DMS153 treated with DMSO at 0.1 percent for 48 hours (cell line): ENCODE measurements at regions not wholly inside any gene's neighbourhood (a gene's known extent, or its start where the extent isn't known, plus 50 kb on each side); places are given as distances from the start of the nearest gene placed in this dataset.
A peak's percentile ranks its signal among the peaks of the same experiment; 100 is the strongest.
"Not testable (repeated sequence)": the region's sequence is repeated elsewhere in the genome, so short reads cannot be mapped to it uniquely, and the experiment has no call there.

Experiments
- DNase-seq: peaks from one replicate; lab custom pipeline; 2025; ENCODE audit not compliant: unreplicated experiment; lab: John Stamatoyannopoulos, UW

DNA sequence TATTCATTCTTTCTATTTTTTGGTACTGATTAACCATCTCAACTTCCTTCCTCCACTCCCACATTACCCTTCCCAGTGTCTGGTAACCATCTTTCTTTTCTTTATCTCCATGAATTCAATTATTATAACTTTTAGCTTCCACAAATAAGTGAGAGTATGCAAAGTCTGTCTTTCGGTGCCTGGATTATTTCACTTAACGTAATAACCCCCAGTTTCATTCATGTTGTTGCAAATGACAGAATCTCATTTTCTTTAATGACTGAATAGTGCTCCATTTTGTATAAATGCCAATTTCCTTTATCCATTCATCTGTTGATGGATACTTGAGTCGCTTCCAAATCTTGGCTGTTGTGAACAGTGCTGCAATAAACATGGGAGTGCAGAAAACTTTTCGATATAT is 940.4 kb downstream of the GLUD2 start:
- DNase-seq, result no peak

DNA sequence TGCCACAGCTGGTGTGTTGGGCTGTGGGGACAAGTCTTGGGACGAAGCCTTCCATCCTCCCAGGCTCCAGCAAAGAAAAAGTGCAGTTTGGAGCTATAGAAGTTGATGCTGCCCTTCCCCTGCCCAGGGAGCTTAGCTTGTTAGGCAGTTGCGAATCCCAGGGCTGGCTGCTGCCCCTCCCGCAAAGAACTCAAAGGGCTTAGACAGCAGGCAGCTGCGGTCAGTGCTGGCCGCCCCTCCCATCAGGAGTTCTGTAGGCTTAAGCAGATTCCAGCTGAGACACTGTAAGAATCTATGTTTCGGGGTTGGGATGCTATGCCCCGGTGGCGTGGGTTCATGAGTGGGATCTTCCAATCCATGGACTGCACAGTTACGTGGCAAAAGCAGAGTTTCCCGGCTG is 956.7 kb downstream of the GLUD2 start:
- DNase-seq, result no peak

DNA sequence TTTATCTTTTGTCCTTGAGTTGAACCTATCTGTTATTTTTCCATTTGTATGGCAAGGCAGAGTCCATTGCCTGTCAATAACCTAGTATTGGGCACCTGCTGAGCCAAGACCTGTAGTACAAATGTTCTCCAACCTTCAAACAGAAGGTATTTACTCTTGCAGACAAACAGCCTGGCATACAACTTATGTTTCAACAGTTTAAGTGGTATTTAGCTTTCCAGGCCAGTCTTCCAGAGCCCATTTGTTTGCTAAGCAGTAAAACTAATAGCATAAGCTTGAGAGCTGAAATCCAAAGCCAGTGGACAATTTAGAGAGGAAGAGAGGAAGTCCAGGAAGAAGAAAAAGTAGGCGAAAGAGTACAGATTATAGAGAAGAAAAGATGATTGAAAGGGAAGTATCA is 979.3 kb downstream of the GLUD2 start:
- peak; percentile 86 for DNase-seq

DNA sequence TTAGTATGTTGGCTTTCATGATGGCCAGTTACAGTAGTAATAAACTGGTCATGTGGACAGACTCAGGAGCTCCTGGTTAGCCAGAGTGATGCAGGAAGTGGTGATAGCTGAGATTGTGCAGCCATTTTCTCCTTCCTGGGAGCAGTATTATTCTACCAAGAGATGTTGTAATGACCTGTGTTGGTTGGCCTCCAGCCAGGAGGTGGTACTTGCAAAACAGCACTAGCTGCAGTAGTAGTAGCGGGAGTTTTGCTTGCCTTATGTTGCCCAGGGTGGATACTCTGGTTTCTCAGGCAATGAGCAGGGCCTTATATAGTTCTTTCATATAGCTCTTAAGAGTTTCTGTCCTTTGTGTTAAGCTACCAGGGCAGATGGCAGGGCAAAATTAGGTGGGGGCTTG is 998.8 kb downstream of the GLUD2 start:
- DNase-seq, result peak; percentile 3

DNA sequence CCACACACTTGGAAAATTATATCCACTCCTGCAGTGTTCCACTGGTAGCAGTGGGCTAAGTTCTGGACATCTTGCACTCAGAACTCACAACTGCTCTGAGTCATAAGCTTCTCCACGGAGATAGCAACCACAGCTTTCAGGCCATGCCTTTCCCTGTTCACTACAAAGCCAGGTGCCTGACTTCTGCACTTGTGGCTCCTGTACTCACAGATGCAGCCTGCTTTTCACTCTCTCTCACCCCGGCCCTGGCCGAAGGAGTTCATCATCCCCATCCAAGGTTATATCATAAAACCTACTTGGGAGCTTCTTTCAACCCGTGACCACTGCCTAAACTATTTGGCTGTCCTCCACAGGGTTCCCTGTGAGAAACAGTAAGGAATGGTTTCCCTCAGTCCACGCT is 999.4 kb downstream of the GLUD2 start:
- no peak for DNase-seq

DNA sequence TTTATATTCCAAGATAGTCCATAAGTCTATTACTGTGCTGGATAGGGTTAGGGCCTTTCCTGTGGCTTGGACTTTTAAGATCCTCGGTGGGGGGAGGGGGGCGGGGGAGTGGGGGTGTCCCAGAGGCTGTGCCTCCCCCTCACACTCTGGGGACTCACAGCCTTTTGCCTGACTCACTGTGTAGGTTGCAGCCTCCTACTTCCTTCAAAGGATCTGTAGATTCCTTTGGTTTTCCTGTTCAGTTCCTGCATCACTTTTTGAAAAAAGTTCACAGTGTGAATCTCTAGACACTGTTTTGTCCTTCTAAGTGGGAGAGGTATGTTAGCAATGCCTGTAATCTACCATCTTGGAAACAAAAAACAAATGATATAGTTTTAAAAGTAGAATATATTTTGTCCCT is 999.9 kb downstream of the GLUD2 start:
- DNase-seq, result no peak

DNA sequence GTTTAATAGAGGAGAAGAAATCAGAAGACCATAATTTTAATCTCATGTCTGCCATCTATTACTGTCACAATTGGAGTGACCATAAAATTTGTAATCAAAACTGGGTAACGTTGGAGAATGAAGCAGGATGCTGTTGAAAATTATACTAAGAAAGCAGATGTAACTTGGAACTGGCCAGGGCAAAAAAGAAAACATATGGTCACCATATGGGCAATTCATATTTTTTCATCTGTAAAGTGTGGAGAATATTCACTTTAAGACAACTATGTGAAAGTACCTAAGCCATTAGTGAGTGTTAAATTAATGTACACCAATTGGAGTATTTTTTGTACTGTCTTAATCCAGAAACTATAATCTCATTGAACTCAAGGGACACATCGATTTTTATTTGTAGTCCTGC is 1008.0 kb downstream of the GLUD2 start:
- DNase-seq, result no peak

DNA sequence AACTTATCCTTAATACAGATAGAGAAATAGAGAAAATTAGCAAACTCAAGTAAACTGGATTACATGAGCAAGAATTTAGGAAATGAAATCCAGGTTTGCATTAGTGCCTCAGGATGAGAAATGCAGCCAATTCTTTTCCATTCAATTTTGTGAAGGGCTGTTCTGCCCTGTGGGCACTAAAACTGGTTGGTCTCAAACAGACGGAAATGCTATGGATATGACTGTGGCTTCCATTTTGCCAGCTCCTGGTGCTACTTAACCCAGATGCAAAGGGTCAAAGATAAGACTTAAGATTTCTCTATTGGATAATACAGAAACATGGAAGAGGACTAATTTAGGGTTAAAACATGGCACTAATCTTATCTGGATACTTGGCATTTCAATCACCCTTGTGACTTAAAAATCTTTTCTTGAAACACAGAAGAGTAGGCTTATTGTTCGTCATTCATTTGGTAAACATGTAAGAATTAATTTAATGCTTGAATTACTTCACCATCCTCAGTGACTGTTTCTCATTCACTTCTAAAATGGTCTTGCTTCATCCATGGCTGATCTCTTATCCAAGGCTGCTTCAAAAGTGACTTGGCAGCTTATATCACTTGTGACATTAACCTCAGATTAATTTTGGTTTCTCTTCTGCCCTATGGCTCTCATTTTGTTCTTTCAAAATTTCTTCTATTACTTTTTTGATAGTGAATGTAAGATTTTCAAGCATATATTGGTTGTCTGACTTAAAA is 1008.7 kb downstream of the GLUD2 start:
- no peak for DNase-seq

DNA sequence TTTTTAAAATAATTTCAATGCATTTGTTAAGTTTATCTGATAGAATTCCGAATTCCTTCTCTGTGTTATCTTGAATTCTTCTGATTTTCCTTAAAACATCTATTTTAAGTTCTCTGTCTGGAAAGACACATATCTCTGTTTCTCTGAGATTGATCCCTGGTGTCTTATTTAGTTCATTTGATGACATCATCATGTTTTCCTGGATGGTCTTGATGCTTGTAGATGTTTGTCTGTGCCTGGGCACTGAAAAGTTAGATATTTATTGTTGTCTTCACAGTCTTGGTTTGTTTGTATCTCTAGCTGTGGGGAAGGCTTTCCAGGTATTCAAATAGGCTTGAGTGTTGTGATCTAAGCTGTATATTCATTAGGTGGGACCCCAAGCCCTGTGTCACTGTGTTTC is 1028.8 kb downstream of the GLUD2 start:
- no peak for DNase-seq

DNA sequence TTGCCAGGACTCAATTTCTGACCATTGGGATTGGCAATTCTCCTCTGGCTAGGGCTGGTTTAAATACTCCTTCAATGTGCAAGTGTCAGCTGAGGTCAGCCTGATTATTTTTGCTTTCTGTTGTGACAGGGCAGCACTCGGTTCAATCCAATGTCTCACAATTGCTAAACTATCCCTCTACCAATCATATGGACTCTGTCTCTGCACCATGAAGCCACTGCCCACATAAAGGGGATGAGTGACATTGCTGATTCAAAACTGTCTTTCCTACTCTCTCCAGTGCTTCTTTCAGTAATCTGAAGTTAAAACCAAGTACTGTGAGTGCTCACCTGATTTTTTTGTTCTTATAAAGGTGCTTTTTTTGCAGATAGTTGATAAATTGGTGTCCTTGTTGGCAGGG is 1030.7 kb downstream of the GLUD2 start:
- DNase-seq, result no peak

DNA sequence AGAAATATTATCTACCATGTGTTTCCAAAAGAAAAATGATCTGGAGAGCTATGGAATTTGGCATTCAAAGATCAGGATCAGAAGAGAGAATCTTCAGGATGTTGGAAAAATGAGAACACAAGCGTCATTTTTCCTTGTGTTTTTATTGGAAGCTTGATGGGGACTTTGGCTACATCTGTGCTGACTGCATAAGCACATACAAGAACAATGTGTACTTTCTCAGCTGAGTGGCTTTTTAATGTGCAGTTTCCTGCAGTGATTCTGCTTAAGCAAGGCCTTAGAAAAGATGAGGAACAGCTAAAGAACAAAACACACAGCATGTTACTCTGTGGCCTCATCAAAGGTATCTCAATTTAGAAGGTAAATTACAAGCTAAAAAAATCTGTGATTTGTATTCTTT is 1039.9 kb downstream of the GLUD2 start:
- peak; percentile 50 for DNase-seq

DNA sequence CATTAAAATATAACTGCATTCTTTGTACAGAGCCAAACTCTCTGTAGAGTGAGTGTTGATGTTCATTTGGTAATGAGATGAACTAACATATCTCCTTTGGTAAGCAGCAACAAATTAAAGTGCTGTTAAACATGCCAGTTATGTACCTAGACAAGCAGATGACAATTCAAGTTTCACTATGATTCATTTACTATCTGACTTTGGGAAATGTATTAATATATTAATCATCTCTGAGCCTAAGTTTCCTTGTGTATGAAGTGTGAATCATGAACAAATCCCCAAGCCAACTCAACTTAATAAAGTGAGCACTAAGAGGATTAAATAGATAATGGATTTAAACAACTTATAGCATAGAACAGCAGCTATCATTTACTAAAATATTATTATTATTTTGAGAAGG is 1044.2 kb downstream of the GLUD2 start:
- no peak for DNase-seq

DNA sequence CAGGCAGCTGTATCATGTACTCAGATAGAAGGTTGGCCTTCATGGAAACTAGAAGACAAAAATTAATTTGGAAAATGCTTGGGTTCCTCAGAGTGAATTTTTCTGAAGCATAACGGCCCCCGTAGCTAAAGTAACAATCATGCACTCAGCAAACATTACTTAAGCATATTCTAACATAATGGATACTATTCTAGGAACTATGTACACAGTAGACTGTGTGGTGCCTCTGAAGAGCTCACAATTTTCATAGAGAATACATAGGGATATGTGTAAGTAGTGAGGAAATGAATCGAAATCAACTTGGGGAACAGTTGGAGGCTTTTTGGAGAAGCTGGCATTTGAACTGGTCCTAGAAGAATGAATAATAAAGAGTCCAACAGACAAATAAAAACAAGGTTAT is 1045.0 kb downstream of the GLUD2 start:
- DNase-seq, result peak; percentile 5

DNA sequence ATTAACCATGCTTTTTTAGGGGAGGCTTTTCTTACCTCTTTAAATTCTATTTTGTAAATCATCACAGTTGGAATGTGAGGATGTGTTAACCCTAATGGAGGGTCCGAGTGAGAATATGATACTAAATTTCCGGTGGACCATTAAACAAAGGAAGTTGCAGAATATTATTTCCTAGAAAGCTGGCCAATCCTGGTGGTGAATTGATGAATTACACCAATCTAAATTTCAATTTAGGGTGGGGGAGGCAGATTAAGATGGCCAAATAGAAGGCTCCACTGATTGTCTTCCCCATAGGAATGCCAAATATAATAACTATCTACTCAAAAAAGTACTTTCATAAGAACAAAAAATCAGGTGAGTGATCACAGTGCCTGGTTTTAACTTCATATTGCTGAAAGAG is 1045.6 kb downstream of the GLUD2 start:
- DNase-seq, result no peak

DNA sequence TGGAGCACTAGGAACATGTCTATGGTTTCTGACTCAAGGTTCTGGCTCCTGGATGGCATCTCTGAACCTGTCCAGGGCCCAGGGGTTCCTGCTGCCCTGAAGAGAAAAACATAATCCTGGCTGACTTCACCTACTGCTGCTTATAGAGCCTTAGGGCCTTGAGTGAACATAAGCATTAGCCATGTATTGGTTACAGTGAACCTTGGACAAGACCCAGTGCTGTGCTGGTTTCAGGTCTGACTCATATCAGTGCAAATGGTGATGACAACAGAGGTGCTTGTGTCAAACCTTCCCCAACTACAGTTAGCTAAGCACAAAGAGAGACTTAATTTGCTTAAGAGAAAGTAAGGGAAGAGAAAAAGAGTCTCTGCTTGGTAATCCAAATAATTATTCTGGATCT is 1047.2 kb downstream of the GLUD2 start:
- DNase-seq, result no peak

DNA sequence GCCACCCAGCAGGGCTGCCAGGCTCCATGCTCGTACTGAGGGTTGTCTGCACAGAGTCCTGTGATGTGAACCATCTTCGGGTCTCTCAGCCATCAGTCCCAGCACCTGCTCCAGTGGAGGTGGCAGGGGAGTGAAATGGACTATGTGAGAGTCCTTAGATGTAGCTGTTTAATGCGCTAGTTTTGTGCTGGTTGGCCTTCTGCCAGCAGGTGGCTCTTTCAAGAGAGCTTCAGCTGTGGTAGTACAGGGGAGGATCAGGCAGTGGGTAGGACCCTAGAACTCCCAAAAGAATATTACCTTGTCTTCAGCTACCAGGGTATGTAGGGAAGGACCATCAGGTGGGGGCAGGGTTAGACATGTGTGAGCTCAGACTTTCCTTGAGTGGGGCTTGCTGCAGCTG is 1066.0 kb downstream of the GLUD2 start:
- no peak for DNase-seq

DNA sequence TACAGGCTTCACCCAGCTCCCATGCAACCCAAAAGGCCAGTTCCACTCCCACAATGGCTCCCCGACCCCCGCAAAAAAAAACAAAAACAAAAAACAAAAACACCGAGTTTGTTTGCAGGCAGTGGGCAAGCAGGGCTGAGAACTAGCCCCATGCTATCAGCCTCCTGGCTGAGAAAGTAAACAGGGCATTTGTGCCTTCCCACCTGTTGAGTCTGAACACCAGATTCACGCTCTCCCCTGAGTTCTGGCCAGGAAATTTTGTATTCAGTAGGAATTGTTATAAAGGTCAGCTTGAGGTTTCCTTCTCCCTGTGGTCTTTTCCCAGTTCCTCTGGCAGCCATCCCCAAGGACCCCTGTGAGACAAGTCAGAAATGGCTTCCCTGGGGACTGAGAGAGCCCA is 1066.5 kb downstream of the GLUD2 start:
- DNase-seq, result no peak

DNA sequence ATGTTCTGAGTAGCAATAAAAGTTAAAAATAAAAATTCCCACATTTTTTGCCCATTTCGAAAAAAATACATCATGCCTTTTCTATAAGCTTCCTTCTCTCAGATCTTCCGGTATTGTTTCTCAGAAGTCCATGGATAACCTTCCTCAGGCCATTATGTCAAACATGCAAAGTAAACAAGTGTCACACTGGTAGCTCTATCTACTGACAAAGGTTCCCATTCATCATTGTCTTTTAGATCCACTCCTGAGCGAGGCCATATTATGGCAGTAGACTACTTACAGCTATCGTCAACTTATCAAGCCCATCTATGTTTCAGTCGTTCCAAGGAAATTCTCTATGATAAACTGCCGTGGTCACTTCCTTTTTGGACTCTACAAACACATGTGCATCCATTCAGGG is 1068.2 kb downstream of the GLUD2 start:
- DNase-seq, result no peak

DNA sequence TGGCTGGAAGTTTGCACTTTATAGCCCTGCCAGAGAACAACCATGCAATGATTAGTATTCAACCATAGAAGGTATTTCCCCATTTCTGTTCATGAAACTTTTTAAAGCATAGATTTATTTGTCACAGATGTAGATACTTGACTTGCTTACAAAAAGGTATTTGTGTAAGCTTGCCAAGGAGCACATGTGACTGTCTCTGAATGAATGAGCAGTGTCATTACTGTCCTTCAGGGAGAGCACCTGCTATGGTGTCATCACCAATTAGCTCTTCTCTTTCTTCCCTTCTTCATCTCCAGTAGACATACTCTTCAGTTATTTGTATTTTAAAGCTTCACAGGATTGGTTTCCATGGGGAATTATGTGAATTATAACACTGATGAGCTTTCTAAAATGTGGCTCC is 1064.7 kb upstream of the GRIA3 start:
- no peak for DNase-seq

DNA sequence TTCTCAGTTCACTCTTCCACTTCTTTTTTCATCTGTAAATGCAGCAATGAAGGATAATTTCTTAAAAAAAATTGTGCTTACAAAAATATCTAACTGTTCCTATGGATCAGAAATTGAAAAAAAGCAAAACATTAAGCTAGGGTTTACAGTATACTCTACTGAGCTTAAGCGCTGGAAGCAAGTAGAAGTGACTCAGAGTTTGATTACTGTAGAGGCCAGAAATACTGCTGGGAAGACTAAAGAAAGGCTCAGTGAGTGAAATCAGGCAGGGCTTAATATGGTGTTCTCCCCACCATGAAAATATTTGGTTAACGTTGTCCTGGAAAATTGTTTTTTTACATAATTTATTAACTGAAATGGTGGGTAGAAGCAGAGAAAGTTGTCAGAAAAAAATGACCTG is 1061.8 kb upstream of the GRIA3 start:
- no peak for DNase-seq

DNA sequence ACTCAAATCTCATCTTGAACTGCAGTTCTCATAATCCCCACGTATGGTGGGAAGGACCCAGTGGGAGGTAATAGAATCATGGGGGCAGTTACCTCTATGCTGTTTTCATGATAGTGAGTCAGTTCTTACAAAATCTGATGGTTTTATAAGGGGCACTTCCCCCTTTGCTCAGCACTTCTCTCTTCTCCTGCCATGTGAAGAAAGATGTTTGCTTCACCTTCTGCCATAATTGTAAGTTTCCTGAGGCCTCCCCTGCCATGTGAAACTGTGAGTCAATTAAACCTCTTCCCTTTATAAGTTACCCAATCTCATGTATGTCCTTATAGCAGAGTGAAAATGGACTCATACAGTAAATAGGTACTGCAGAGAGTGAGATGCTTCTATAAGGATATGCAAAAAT is 1050.6 kb upstream of the GRIA3 start:
- no peak for DNase-seq

DNA sequence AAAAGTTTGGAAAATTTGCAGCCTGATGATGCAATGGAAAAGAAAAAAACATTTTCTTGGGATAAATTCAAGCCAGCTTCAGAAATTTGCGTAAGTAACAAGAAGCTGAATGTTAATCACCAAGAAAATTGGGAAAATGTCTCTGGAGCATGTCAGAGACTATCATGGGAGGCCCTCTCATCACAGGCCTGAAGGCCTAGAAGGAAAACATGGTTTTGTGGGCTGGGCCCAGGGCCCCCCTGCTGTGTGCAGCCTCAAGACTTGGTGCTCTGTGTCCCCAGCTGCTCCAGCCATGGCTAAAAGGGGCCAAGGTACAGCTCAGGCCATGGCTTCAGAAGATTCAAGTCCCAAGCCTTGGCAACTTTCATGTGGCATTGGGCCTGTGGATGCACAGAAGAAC is 1049.8 kb upstream of the GRIA3 start:
- DNase-seq, result no peak

DNA sequence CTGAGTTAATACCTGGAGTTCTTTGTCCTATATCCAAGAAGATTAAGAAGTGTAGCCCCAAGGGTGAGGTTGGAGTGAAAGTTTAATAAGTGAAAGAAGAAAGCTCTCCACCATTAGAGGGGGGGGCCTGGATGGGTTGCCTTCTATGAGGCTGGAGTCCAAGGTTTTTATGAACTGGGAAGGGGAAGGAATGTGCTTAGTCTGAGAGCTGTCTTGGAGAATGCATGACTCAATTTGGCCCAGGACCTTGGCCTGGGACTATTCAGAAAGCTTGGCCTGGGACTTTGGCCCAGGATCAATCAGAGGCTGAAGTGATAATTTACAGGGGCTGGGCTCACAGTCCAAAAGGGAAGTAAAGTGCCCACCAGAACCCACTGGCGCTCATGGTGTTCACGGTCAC is 1049.0 kb upstream of the GRIA3 start:
- DNase-seq, result no peak

DNA sequence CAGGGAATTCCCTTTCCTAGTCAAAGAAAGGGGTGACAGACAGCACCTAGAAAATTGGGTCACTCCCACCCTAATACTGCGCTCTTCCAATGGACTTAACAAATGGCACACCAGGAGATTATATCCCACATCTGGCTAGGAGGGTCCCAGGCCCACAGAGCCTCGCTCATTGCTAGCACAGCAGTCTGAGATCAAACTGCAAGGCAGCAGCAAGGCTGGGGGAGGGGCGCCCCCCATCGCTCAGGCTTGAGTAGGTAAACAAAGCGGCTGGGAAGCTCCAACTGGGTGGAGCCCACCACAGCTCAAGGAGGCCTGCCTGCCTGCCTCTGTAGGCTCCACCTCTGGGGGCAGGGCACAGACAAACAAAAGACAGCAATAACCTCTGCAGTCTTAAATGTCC is 1043.9 kb upstream of the GRIA3 start:
- not testable (repeated sequence) for DNase-seq
